ENCODE measurements at regions not wholly inside any gene's neighbourhood (a gene's known extent, or its start where the extent isn't known, plus 50 kb on each side); places are given as distances from the start of the nearest gene placed in this dataset.

DNA sequence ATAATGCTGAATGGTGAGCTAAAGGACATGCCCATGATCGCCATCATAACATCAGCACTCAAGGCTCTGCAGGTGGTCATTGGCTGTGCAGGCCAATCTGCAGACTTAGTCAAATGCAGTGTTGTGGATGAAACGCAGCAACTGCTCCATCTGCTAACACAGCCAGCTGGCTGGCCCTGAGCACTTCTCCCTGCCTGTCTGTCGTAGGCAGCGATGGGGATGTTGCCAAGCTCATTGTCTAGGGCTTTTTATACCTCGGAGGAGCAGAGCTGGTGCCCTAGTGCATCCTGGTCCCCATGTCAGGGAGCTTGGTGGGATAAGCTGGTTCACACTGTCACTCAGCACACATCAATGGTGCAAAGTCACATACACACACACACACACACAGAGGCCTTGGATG, 189.4 kb downstream of the TENT4A start:
- no peak overlapping the region for H3K4me3 ChIP-seq (replicated peaks; ENCODE audit: low read depth, low read length)
- DNase-seq (ENCODE audit: low read depth) = no peak
- TF ChIP-seq, protein P1, sequence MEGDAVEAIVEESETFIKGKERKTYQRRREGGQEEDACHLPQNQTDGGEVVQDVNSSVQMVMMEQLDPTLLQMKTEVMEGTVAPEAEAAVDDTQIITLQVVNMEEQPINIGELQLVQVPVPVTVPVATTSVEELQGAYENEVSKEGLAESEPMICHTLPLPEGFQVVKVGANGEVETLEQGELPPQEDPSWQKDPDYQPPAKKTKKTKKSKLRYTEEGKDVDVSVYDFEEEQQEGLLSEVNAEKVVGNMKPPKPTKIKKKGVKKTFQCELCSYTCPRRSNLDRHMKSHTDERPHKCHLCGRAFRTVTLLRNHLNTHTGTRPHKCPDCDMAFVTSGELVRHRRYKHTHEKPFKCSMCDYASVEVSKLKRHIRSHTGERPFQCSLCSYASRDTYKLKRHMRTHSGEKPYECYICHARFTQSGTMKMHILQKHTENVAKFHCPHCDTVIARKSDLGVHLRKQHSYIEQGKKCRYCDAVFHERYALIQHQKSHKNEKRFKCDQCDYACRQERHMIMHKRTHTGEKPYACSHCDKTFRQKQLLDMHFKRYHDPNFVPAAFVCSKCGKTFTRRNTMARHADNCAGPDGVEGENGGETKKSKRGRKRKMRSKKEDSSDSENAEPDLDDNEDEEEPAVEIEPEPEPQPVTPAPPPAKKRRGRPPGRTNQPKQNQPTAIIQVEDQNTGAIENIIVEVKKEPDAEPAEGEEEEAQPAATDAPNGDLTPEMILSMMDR (IDR thresholded peaks at IDR 0.05; ENCODE audit: low read length, missing control alignments) = no peak

DNA sequence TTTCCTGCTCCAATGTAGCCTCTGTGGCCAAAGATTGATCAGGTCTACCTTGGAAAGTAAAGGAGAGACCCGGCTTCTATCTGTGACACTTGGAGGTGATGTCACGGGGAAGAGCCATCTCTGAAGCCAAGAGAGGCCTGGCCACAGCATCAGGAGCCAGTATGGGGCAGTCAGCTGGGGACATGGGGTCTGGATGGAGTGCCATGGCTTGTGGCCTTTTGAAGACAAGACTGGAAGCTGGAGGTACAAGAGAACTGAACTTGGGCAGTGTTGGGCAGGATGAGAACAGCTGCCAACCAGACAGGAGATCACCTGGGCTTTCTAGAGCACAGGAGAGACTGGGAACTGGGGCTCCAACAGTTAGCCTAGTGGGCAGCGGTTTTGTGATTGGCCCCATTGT, 190.7 kb downstream of the TENT4A start:
- no peak overlapping the region for H3K4me3 ChIP-seq (replicated peaks; ENCODE audit: low read depth, low read length)
- TF ChIP-seq, protein P1 (IDR thresholded peaks at IDR 0.05; ENCODE audit: low read length, missing control alignments) = no peak

GRCh38 chr5:6904860-6905259, 191.6 kb downstream of the TENT4A start:
- TF ChIP-seq, protein P1 (IDR thresholded peaks at IDR 0.05; ENCODE audit: low read length, missing control alignments) = no peak
- no peak overlapping the region for H3K4me3 ChIP-seq (replicated peaks; ENCODE audit: low read depth, low read length)
- DNase-seq (ENCODE audit: low read depth) = no peak

More for the DNA sequence above, 190.7 kb downstream of the TENT4A start:
- DNase-seq (ENCODE audit: low read depth) = no peak

- no peak for DNase-seq (ENCODE audit: low read depth)
- TF ChIP-seq, protein P1 (IDR thresholded peaks at IDR 0.05; ENCODE audit: low read length, missing control alignments) = no peak
- no peak overlapping the region for H3K4me3 ChIP-seq (replicated peaks; ENCODE audit: low read depth, low read length)
These were observed 192.2 kb downstream of the TENT4A start for GRCh38 chr5:6905423-6905822.

GRCh38 chr5:6905883-6906282, 192.7 kb downstream of the TENT4A start:
- DNase-seq (ENCODE audit: low read depth) = no peak
- no peak overlapping the region for H3K4me3 ChIP-seq (replicated peaks; ENCODE audit: low read depth, low read length)
- TF ChIP-seq, protein P1 (IDR thresholded peaks at IDR 0.05; ENCODE audit: low read length, missing control alignments) = no peak

- H3K4me3 ChIP-seq (replicated peaks; ENCODE audit: low read depth, low read length) = no peak overlapping the region
- TF ChIP-seq, protein P1 (IDR thresholded peaks at IDR 0.05; ENCODE audit: low read length, missing control alignments) = no peak
- no peak for DNase-seq (ENCODE audit: low read depth)
These were observed 194.2 kb downstream of the TENT4A start for GRCh38 chr5:6907320-6907918.

- H3K4me3 ChIP-seq (replicated peaks; ENCODE audit: low read depth, low read length) = no peak overlapping the region
- DNase-seq (ENCODE audit: low read depth) = no peak
- TF ChIP-seq, protein P1 (IDR thresholded peaks at IDR 0.05; ENCODE audit: low read length, missing control alignments) = no peak
These were observed 196.7 kb downstream of the TENT4A start for GRCh38 chr5:6909901-6910300.

All from fibroblast of pulmonary artery (primary cell).